Loucy (cell line): ENCODE measurements at regions not wholly inside any gene's neighbourhood (a gene's known extent, or its start where the extent isn't known, plus 50 kb on each side); places are given as distances from the start of the nearest gene placed in this dataset.
"Not testable (repeated sequence)": the region's sequence is repeated elsewhere in the genome, so short reads cannot be mapped to it uniquely, and the experiment has no call there.

Experiments used
- H2AFZ ChIP-seq: fragments of 200-600 bp; sonication (generic); 2 replicates; pipeline ENCODE4 v1.6.0; 2016; ENCODE audit warnings: antibody characterized with exemption, mild to moderate bottlenecking, low read length, moderate library complexity
- H3F3A ChIP-seq: fragments of 200-600 bp; 2 replicates; pipeline ENCODE4 v1.6.0; 2016; ENCODE audit warnings: antibody characterized with exemption, low read depth, mild to moderate bottlenecking
- H3K27me3 ChIP-seq: fragments of 200-600 bp; sonication (generic); 2 replicates; pipeline ENCODE4 v1.6.1; 2014; ENCODE audit warnings: low read length, mild to moderate bottlenecking; ENCODE audit not compliant: insufficient read depth, poor library complexity, severe bottlenecking
- H3K36me3 ChIP-seq: fragments of 200-600 bp; sonication (generic); 2 replicates; pipeline ENCODE4 v1.6.1; 2016; ENCODE audit warnings: low read length; ENCODE audit not compliant: insufficient read depth
- H3K4me1 ChIP-seq: fragments of 200-600 bp; sonication (generic); 2 replicates; pipeline ENCODE4 v1.5.1; 2014; ENCODE audit warnings: low read length, mild to moderate bottlenecking; ENCODE audit not compliant: insufficient read depth, poor library complexity, severe bottlenecking
- H3K4me2 ChIP-seq: fragments of 200-600 bp; sonication (generic); 2 replicates; pipeline ENCODE4 v1.6.0; 2014; ENCODE audit warnings: antibody characterized with exemption, low read length, low read depth, mild to moderate bottlenecking; ENCODE audit not compliant: poor library complexity, severe bottlenecking
- H3K4me3 ChIP-seq: fragments of 200-600 bp; sonication (generic); 2 replicates; pipeline ENCODE4 v1.5.1; 2014; ENCODE audit warnings: low read length, mild to moderate bottlenecking, mixed read lengths; ENCODE audit not compliant: poor library complexity, severe bottlenecking
- H3K79me2 ChIP-seq: fragments of 200-600 bp; sonication (generic); 2 replicates; pipeline ENCODE4 v1.6.1; 2014; ENCODE audit warnings: low read length; ENCODE audit not compliant: insufficient read depth
- H3K9ac ChIP-seq: fragments of 200-600 bp; sonication (generic); 2 replicates; pipeline ENCODE4 v1.6.0; 2014; ENCODE audit warnings: mild to moderate bottlenecking, low read depth, low read length, moderate library complexity; ENCODE audit not compliant: poor library complexity, severe bottlenecking
- H3K9me2 ChIP-seq: fragments of 200-600 bp; sonication (generic); replicated peaks from 2 replicates; pipeline ENCODE4 v1.6.1; 2016; ENCODE audit warnings: low read depth, low read length, mixed read lengths
- H3K9me3 ChIP-seq: fragments of 200-600 bp; sonication (generic); 2 replicates; pipeline ENCODE4 v1.6.1; 2014; ENCODE audit warnings: mild to moderate bottlenecking, antibody characterized with exemption, low read length, low read depth; ENCODE audit not compliant: insufficient read depth
- H4K20me1 ChIP-seq: fragments of 200-600 bp; sonication (generic); 2 replicates; pipeline ENCODE4 v1.6.0; 2014; ENCODE audit warnings: antibody characterized with exemption, low read length, mild to moderate bottlenecking; ENCODE audit not compliant: insufficient read depth, poor library complexity, severe bottlenecking
- EZH2phosphoT487 ChIP-seq: fragments of 200-600 bp; IDR thresholded peaks from 2 replicates; pipeline ENCODE4 v1.6.1; 2018; ENCODE audit warnings: antibody characterized with exemption, mild to moderate bottlenecking, moderate library complexity, borderline replicate concordance
- TF ChIP-seq, protein P1 (sequence below): fragments of 200-600 bp; sonication (generic); conservative IDR thresholded peaks from 2 replicates; pipeline ENCODE4 v1.5.1; 2014; ENCODE audit warnings: mild to moderate bottlenecking, antibody characterized with exemption, low read length

DNA sequence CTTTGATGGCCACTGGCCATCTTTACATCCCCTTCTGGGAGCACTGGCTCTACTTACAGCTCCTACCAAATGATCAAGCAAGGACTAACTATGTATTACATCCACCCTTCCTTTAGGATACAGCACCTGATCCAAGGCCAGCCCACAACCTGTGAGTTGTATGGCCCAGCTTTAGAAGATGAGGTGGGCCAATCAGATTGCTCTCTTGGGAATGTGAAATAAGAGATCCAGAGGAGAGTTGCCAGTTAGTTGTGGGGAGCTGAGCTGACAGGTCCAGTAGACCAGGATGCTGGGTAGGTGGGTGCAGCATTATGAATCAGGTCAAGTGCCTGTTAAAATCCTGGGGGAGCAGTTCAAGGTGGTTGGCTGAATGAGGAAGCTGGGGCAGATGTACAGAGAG, 111.5 kb downstream of the GNL3L start:
- H3K36me3 ChIP-seq, result no peaks in the 10 kb centered on the region
- H3K27me3 ChIP-seq, result no peaks in the 10 kb centered on the region
- no peaks in the 10 kb centered on the region for H3F3A ChIP-seq
- TF ChIP-seq, protein P1, sequence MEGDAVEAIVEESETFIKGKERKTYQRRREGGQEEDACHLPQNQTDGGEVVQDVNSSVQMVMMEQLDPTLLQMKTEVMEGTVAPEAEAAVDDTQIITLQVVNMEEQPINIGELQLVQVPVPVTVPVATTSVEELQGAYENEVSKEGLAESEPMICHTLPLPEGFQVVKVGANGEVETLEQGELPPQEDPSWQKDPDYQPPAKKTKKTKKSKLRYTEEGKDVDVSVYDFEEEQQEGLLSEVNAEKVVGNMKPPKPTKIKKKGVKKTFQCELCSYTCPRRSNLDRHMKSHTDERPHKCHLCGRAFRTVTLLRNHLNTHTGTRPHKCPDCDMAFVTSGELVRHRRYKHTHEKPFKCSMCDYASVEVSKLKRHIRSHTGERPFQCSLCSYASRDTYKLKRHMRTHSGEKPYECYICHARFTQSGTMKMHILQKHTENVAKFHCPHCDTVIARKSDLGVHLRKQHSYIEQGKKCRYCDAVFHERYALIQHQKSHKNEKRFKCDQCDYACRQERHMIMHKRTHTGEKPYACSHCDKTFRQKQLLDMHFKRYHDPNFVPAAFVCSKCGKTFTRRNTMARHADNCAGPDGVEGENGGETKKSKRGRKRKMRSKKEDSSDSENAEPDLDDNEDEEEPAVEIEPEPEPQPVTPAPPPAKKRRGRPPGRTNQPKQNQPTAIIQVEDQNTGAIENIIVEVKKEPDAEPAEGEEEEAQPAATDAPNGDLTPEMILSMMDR, result no peak
- no peak for TF ChIP-seq EZH2phosphoT487
- H4K20me1 ChIP-seq, result no peaks in the 10 kb centered on the region
- H3K4me3 ChIP-seq, result no peak overlapping the region
- no peaks in the 10 kb centered on the region for H3K9me3 ChIP-seq
- H2AFZ ChIP-seq, result no peak overlapping the region
- no peak overlapping the region for H3K9ac ChIP-seq
- H3K4me2 ChIP-seq, result no peak overlapping the region
- H3K9me2 ChIP-seq, result no peaks in the 10 kb centered on the region
- H3K79me2 ChIP-seq, result no peaks in the 10 kb centered on the region
- peaks cover 3% of the 10 kb centered on the region for H3K4me1 ChIP-seq

DNA sequence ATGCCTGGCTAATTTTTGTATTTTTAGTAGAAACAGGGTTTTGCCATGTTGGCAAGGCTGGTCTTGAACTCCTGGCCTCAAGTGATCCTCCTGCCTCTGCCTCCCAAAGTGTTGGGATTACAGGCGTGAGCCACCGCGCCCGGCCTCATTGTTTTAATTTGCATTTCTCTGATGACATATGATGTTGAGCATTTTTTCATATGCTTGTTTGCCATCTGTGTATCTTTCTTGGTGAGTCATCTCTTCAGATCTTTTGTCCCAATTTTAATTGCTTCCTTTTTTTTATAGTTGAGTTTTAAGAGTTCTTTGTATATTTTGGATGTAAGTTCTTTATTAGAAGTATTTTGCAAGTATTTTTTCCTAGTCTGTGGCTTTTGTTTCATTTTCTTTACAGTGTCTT, 117.6 kb downstream of the GNL3L start:
- H2AFZ ChIP-seq, H3K9ac ChIP-seq, H3K4me2 ChIP-seq, H3F3A ChIP-seq, H3K27me3 ChIP-seq, H3K36me3 ChIP-seq, H4K20me1 ChIP-seq, H3K79me2 ChIP-seq, H3K9me2 ChIP-seq, H3K4me1 ChIP-seq, H3K9me3 ChIP-seq, H3K4me3 ChIP-seq: not testable (repeated sequence)

DNA sequence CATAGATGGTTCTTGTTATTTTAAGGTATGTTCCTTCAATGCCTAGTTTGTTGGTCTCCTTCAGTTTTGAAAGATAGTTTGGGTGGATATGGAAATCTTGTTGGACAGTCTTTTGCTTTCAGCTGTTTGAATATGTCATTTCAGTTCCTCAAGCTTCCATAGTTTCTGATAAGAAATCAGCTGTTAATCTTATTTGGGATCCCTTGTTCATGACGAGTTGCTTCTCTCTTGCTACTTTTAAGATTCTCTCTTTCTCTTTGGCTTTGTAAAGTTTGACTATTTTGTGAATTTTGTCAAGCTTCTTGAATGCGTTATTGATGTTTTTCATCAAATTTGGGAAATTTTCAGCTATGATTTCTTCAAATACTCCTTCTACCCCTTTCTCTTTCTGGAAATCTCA, 129.5 kb downstream of the GNL3L start:
- Histone ChIP-seq H3K4me1 (no peaks in the 10 kb centered on the region), H3K4me3 (no peak overlapping the region), H3K4me2 (no peak overlapping the region), H3K9me3 (no peaks in the 10 kb centered on the region), H3K36me3 (no peaks in the 10 kb centered on the region), H3F3A (no peaks in the 10 kb centered on the region), H3K79me2 (no peaks in the 10 kb centered on the region), H3K9me2 (no peaks in the 10 kb centered on the region), H3K9ac (no peak overlapping the region), H4K20me1 (no peaks in the 10 kb centered on the region), H2AFZ (no peak overlapping the region), H3K27me3 (no peaks in the 10 kb centered on the region)
- TF ChIP-seq EZH2phosphoT487, result no peak
- TF ChIP-seq, protein P1, result no peak

GRCh38 chrX:54675762-54676161, 122.3 kb downstream of the ITIH6 start:
- Histone ChIP-seq H3K27me3 (no peaks in the 10 kb centered on the region), H3F3A (no peaks in the 10 kb centered on the region), H3K4me1 (no peaks in the 10 kb centered on the region), H3K9ac (no peak overlapping the region), H3K79me2 (no peaks in the 10 kb centered on the region), H3K9me3 (no peaks in the 10 kb centered on the region; the same call in 1 of the 2 replicates), H3K36me3 (no peaks in the 10 kb centered on the region), H4K20me1 (no peaks in the 10 kb centered on the region), H3K9me2 (no peaks in the 10 kb centered on the region), H2AFZ (no peak overlapping the region), H3K4me3 (no peak overlapping the region), H3K4me2 (no peak overlapping the region)
- TF ChIP-seq, protein P1, result no peak
- TF ChIP-seq EZH2phosphoT487, result no peak
